ENCODE measurements at regions not wholly inside any gene's neighbourhood (a gene's known extent, or its start where the extent isn't known, plus 50 kb on each side); places are given as distances from the start of the nearest gene placed in this dataset.

- DNase-seq (ENCODE audit: low read depth): no peak
These were observed 103.5 kb upstream of the TNRC6C start for GRCh38 chr17:77854759-77855745.

GRCh38 chr17:77856551-77857305 is 101.8 kb upstream of the TNRC6C start:
- no peak for DNase-seq (ENCODE audit: low read depth)

GRCh38 chr17:77857306-77857555 is 101.3 kb upstream of the TNRC6C start:
- no peak for DNase-seq (ENCODE audit: low read depth)

GRCh38 chr17:77857613-77858012 is 100.9 kb upstream of the TNRC6C start:
- peak; percentile 36 for DNase-seq (ENCODE audit: low read depth)

- DNase-seq (ENCODE audit: low read depth): no peak
These were observed 100.0 kb upstream of the TNRC6C start for GRCh38 chr17:77858291-77859034.

GRCh38 chr17:77859035-77859810 is 99.3 kb upstream of the TNRC6C start:
- DNase-seq (ENCODE audit: low read depth): no peak

GRCh38 chr17:77861133-77861695 is 97.3 kb upstream of the TNRC6C start:
- DNase-seq (ENCODE audit: low read depth): no peak

GRCh38 chr17:77861981-77862645 is 96.4 kb upstream of the TNRC6C start:
- no peak for DNase-seq (ENCODE audit: low read depth)

- no peak for DNase-seq (ENCODE audit: low read depth)
These were observed 95.4 kb upstream of the TNRC6C start for GRCh38 chr17:77862890-77863813.

GRCh38 chr17:77863814-77864161 is 94.7 kb upstream of the TNRC6C start:
- DNase-seq (ENCODE audit: low read depth): no peak

GRCh38 chr17:77864234-77865111 is 94.0 kb upstream of the TNRC6C start:
- DNase-seq (ENCODE audit: low read depth): no peak

GRCh38 chr17:77865112-77865611 is 93.3 kb upstream of the TNRC6C start:
- DNase-seq (ENCODE audit: low read depth): no peak

GRCh38 chr17:77865716-77866115 is 92.8 kb upstream of the TNRC6C start:
- no peak for DNase-seq (ENCODE audit: low read depth)

- no peak for DNase-seq (ENCODE audit: low read depth)
These were observed 91.2 kb upstream of the TNRC6C start for GRCh38 chr17:77867308-77867781.

- no peak for DNase-seq (ENCODE audit: low read depth)
These were observed 90.4 kb upstream of the TNRC6C start for GRCh38 chr17:77867976-77868713.

- DNase-seq (ENCODE audit: low read depth): no peak
These were observed 89.4 kb upstream of the TNRC6C start for GRCh38 chr17:77869041-77869599.

- DNase-seq (ENCODE audit: low read depth): no peak
These were observed 88.8 kb upstream of the TNRC6C start for GRCh38 chr17:77869665-77870132.
